Lung microvascular endothelial cell (primary cell): ENCODE measurements at regions not wholly inside any gene's neighbourhood (a gene's known extent, or its start where the extent isn't known, plus 50 kb on each side); places are given as distances from the start of the nearest gene placed in this dataset.
A peak's percentile ranks its signal among the peaks of the same experiment; 100 is the strongest.

Source experiments
- DNase-seq, 2 donors: peaks; one replicate each; pipeline versions ENCODE4 v3.0.0 to v3.0.0-alpha.2; 2010; ENCODE audit warnings: low read depth in 2 of 2

DNA sequence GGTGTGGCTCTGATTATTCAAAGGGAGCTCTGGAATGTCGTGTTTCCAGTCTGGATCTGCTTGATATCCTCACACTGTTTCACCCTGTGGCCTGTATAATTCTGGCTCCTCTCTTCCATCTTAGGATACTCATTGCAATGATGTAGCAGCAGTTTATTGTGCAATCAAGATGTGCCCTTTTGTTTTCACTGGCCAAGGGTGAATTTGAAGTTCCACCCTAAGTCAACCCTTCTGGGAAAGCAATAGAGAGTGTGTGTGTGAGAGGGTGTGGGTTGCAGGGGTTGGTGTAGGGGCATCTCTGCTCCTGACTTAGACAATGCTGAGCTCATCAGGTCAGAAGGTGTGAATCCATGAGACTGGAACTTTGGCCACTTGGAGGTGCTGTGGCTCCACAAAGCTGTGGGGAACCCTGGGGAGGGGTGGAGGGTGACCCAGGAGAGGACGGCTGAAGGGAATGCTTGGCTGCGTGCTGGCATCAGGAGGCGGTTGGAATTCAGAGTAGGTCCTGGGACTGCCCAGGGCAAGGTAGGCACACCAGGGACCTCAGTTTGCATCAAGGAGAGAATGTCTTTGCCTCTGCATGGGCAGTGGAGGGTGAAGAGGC lies 118.0 kb upstream of the PRSS58 start:
- DNase-seq: peak; percentile 55 to 68

DNA sequence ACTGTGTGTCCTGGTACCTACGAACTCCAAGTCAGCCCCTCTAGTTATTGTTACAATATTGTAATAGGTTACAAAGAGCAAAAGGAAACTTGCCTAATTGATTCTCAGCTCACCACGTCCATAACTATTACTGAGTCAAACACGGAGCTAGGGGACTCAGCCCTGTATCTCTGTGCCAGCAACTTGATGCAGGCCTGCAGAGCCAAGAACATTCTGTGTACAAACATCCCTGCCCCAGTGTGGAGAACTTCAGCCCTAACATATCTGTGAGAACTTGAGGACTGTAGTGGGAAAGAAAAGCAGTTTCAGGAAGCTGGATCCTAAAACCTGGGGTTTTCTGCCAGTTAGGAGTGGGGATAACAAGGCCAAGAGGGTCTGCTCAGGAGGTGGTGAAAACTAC lies 114.9 kb upstream of the PRSS58 start:
- DNase-seq: no peak

DNA sequence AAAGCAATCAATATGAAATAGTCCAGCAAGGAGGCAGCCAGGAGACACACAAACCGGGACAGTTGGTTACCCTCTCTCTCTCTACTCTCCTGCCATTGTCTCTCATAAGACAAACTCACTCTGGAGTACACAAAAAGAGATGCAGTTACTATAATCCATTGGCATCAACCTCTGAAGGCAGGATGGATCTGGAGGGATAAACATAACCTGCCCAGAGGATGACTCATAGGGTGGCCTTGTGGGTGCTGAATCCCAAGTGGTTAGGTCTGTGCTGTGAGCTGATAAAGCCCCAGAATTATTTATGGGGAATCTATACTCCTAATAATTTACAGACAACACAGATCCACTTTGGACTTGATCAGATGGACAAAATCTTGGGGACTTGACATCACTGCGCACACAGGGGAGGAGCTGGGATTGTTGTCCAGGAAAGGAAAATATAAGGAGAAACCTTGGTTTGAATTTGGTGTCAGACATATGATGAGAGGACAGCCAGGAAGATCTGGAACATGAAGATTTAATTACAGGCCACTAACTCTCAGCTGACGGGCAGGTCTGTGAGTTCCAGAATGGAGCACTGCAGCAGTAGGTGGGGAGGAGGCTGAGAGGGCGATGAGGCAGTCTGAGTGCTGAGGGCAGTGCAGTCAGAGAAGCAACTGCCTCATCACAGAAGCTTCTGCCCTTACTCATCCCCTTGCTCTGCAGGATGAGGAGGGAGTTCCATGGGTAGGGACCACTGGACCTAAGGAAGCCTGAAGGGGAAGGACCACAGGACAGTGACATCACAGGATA lies 113.9 kb upstream of the PRSS58 start:
- no peak for DNase-seq

DNA sequence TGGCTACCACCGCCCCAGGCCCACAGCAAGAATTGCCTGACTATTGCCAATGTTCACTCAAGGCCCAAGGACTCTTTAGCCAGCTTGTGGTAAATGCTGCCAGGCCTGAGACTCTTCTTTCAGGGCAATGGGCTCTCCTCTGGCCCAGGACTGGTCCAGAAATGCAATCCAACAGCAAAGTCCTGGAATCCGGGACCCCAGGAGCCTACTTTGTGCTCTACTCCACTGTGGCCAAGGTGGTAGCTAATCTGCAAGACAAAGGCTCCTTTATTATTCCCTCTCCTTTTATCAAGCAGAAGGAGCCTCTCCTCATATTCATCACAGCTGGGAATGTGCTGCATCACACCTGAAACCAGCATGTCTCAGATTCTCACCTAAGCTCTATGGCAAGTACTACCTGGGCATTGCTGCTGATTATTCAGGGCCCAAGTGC lies 107.6 kb upstream of the PRSS58 start:
- no peak for DNase-seq

DNA sequence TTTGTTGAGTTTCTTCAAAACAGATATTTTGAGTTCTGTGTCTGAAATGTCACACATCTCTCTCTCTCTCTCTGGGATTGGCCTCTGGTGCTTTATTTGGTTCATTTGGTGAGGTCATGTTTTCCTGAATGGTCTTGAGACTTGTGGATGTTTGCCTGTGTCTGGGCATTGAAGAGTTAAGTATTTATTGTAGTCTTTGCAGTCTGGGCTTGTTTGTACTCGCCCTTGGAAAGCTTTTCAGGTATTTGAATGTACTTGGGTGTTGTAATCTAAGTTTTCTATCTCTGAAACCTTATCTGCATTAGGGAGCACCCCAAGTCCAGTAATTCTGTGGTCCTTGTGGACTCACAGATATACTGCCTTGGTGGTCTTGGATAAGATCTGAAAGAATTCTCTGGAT lies 106.7 kb upstream of the PRSS58 start:
- no peak for DNase-seq

DNA sequence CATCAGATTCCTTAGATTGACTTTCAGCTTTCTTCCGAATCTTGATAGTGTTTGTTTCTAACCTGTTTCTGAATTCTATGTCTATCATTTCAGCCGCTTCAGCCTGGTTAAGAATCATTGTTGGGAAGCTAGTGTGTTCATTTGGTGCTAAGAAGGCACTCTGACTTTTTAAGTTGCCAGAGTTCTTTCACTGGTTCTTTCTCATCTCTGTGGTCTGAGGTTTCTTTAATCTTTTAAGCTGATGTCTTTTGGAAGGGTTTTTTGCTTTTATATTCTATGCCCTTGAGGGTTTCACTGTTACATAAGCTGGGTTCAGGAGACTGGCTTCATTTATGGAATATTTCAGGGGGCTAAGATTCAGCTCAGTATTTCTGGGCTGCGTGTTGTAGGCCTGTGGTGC lies 104.5 kb upstream of the PRSS58 start:
- DNase-seq: no peak

DNA sequence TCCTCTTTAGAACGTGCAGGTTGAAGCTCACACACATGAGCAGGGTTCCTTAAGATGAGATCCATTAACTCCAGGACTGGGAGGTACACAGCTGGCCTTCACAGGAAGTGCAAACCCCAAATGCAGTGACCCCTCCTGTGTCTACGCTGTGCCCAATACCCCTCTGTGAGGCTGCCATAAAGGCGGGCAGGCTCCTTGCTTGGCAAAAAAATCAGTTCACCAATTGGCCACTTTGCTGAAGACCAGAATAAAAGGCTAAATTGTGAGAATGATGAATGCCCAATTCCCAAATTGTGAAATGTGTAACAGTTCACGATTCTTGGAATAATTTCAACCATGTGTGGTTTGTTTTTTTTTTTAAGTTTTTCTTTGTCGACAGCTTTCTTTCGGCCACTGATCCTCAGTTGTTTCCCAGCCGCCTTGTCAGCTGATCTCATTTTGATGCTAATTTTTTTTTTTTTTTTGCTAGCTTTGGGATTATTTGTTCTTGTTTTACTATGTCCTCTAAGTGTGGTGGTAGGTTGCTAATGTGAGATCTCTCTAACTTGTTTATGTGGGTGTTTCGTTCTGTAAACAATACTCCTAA lies 101.9 kb upstream of the PRSS58 start:
- no peak for DNase-seq

DNA sequence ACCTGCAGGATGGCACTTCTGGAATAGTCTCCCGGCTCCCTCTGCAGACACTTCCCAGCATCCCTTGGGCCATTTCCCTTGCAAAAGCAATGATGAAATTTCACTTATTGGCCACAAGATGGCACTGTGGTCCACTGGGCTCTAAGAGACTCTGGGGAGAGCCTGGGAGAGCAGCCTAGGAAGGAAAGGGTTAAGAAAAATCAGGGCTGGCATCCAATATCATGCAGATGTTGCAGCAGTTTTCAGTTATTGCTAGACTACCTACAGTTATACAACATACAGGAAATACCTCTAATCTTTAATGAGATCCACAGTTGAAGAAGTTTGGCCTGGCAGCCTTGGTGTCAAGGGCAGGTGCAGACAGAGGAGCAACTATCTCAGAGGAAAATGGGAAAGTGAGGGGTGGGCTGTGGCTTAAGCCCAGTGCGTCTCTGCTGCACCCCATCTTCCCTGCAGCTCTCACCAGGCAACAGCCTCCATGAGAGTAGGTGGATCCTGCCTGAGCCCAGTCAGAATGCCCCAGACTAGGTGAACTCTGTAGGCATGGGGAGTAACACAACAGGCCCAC lies 100.2 kb upstream of the PRSS58 start:
- DNase-seq: peak; percentile 79 to 81

DNA sequence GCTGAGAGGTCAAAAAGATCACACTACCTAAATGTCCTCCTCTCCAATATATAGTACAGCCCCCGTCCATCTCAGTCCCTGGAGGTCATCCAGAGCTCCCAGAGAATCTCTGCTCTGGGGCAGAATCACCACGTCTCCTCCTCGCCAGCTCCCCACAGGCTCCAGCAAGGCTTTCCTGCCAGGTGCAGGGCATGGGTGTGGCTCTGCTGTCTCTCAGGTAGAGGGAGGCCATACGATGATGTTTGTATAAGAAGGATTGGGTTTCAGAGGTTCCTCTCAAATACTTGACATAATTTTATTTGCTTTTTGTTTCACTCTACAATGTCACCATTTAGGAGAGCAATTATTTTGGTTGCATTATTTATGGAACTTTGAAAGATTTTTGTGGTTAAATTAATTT lies 98.3 kb upstream of the PRSS58 start:
- no peak for DNase-seq

DNA sequence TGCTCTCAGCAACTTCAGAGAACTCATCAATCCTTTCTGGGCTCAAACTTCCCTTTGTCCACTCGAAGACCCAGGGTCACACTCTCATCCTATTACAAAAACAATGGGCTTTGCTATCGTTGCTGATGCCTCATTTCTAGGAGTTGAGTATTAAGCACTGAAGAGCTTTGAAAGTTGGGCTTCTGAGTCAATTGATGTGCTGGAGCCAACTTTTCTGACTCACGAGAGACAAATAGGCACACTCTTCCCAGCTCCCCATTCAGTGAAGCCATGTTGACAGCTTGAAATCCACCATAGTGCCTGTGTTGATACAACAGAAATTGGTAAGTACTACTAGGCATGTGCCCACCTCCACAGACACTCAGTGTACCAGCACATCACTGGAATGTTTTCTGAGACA lies 97.5 kb upstream of the PRSS58 start:
- peak in 1 of 2 donors; percentile 68 for DNase-seq

DNA sequence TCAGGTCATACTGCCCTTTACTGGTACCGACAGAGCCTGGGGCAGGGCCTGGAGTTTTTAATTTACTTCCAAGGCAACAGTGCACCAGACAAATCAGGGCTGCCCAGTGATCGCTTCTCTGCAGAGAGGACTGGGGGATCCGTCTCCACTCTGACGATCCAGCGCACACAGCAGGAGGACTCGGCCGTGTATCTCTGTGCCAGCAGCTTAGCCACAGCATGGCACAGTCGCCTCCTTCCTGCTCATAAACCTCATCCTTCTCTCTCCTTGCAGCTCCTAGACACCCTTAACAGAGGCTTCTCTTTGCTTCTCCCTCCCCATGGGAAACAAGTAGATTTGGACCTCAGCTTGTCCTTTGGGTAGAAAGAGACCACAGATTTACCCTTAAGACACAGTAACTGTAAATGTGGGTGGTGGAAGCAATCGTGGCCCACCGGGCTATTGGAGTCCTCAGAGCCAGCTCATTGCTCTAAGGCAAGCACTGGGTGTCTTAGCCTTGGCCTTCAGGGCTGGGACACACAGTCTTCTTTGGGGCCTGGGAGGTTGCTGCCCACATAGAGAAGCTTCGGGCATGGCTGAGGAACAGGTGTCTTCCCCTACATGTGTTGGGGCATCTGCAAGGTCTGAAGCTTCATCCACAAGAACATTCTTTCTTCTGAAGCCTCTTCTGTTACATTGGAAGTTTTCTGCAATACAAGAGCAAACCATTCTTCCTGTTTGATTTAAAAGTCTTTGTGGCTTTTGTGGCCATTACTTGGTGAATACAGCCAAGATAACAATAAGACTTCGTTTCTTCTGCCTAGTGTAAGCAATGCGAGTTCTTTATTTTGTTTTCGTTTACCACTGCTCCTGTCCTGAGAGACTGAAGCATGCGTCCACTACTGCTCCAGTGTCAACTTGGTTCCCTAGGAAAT lies 95.5 kb upstream of the PRSS58 start:
- no peak for DNase-seq

DNA sequence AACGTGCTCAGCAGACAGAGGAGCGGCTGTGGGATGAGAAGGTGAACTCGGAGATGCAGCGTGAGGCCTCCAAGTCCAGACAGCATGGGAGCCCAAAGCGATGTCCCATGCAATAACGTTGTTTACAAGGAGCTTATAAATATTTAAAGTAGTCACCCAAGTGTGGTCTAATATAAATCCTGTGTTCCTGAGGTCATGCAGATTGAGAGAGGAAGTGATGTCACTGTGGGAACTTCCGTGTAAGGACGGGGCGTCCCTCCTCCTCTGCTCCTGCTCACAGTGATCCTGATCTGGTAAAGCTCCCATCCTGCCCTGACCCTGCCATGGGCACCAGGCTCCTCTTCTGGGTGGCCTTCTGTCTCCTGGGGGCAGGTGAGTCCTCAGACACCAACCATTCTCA lies 94.7 kb upstream of the PRSS58 start:
- DNase-seq: peak in 1 of 2 donors; percentile 49

DNA sequence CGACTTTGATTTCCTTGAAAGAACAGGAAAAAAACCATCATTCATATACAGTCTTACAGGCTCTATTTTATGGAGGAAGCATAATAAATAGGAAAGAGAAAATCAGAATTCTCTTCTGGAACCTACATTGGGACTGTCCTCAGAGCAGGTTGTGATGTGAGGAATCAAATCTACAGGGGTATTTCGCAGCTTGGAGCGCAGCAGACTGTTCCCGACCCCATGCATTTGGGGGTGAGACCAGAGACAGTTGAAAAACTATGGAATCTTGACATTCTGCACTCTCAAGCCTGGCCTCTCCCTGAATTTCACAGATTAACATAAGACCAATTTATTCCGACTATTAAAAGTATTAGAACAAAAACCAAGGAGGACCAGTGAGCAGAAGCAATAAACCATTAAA lies 93.3 kb upstream of the PRSS58 start:
- no peak for DNase-seq

DNA sequence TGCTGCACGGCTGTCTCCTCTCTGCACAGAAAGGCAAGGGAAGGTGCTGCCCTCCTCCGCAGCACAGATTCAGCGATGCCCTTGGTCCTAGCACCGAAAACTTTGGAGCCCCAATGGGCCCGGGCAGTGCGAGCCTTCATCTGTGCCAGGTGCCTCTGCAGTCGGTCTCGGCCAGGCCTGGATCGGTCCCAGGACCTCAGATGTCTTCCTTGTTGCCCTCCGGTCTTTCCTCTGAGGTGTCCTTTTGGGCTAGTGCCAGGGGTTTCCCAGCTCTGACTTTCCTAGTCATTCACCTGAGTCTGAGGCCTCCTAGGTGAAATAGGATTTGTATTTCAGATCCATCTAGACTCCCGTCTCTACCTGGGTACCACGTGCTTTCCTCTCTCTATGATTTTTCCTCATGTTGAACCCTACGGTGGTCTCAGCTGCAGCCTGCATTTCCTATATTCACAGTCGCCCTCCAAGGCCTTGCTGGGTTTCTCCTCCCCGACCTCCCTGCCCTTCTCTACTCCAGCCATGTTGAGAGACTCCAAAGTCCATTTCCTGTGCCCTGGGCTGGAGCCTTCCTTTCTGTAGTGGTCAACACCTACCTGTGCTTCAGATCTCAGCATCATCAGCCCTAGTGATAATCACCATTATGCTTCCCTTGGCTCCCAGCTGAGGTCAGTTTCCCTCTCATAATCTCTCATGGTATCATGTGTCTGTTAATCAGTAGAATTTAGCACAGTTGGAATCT lies 92.0 kb upstream of the PRSS58 start:
- DNase-seq: no peak

DNA sequence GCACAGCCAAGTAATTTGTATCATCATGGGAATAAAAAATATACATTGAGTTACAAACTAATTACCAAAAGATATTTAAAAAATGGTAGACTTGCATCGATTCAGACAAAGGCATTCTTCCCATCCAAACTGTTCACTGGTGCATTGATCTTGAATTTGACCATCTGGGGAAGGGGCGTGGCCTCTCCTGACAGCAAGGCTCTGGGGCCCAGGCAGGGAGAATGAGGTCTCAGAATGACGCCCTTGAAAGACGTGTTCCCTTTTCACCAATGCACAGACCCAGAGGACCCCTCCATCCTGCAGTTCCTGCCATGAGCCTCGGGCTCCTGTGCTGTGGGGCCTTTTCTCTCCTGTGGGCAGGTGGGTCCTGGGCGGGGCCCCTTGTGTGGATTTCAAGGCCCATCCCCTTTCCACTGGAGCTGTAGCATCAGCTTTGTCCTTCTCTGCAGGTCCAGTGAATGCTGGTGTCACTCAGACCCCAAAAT lies 91.1 kb upstream of the PRSS58 start:
- DNase-seq: no peak

DNA sequence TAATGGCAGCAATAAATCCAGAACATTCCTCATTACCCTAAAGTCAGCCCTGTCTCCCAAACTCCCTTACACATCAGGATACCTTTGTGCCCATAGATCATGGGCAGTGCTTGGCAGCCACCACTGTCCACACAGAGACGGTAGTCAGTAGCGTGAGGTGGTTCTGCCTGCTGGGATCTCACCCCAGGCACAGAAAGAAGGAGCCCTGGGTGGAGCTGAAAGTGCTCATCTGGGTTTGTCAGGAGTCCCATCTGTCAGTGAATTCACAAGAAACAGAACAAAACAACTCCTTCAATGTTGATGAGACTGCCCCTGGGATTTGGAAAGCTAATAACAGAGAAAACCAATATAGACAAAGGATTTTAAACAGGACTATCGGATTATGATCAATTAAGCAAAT lies 90.2 kb upstream of the PRSS58 start:
- no peak for DNase-seq

DNA sequence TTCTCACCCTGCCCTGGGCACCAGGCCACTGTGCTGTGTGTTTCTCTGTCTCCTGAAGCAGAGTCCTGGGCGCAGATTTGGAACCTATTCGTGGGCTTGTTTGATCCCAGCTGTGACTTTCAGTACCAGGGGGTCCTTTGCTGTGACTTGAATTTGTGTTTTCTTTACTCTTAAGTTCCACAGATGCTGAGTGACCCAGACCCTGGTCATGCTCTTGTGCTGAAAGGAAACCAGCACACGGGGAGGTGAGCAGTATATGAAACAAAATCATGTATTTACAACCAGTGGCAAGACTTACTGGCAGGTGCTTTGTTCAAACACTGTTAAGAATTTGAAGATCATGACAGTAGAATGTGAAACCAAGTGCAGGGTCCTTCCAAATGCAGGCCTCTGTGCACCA lies 89.2 kb upstream of the PRSS58 start:
- no peak for DNase-seq

DNA sequence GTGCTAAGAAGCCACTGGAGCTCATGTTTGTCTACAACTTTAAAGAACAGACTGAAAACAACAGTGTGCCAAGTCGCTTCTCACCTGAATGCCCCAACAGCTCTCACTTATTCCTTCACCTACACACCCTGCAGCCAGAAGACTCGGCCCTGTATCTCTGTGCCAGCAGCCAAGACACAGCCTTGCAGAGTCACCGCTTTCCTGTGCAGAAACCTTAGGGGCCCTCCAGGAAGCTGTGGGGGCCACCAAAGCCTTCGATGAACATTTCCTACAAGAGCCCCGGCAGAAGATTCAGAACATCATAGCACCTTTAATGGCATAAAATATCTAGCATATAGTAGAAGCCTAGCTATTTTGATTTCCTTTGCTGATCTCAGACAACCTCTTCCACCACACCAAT lies 88.0 kb upstream of the PRSS58 start:
- DNase-seq: no peak

DNA sequence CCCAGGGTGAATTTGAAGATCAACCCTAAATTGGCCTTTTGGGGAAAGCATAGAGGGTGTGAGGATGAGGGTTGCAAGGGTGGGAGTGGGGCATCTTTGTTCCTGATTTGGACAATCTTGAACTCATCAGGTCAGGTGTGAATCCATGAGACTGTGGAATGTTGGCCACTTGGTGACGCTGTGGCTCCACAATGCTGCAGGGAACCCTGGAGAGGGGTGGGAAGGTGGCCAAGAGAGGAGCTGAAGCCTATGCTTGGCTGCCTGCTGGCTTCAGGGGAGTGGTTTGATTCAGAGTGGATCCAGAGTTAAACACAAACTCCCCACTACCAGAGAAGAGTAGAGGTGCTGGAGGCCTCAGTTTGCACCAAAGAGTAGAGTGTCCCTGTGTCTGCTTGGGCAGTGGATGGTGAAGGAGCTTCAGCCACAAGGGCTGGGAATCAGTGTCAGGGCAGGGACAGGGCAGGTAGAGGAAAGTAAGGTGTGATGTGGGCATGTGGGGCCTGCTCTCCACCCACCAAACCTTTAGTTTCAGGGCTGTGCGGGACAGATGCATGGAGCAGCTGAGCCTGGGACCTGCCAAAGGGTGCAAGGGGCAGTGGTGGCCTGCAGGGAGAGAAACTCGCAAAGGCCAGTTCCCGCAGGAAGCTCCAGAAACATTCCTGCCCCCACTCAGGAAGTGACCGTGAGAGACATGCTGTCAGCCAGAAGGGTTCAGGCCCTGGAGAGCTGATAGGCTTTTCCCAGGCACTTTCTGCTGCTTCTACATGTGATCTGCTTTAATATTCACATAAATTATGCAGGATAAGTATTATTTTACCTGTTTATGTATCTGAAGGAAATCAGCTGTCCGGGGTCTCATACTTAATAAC lies 81.0 kb upstream of the PRSS58 start:
- peak in 1 of 2 donors; percentile 79 for DNase-seq
